Suprapubic skin (tissue), 4 donors: ENCODE measurements at regions not wholly inside any gene's neighbourhood (a gene's known extent, or its start where the extent isn't known, plus 50 kb on each side); places are given as distances from the start of the nearest gene placed in this dataset.
"Not testable (repeated sequence)": the region's sequence is repeated elsewhere in the genome, so short reads cannot be mapped to it uniquely, and the experiment has no call there.

Source experiments
- DNase-seq, 2 donors: peaks; one replicate each; pipeline ENCODE4 v3.0.0-alpha.2; 2019; ENCODE audit warnings: low spot score in 2 of 2
- H3K27ac ChIP-seq: fragments of 200-600 bp; sonication (generic); one replicate; pipeline ENCODE4 v1.5.1; 2019
- H3K27me3 ChIP-seq: fragments of 200-600 bp; sonication (generic); one replicate; pipeline ENCODE4 v1.5.1; 2019
- H3K36me3 ChIP-seq: fragments of 200-600 bp; sonication (generic); one replicate; pipeline ENCODE4 v1.5.1; 2019
- H3K4me1 ChIP-seq: fragments of 200-600 bp; sonication (generic); one replicate; pipeline ENCODE4 v1.5.1; 2019
- H3K4me3 ChIP-seq: fragments of 200-600 bp; sonication (generic); one replicate; pipeline ENCODE4 v1.5.1; 2019; ENCODE audit warnings: mild to moderate bottlenecking
- H3K9me3 ChIP-seq: fragments of 200-600 bp; sonication (generic); one replicate; pipeline ENCODE4 v1.5.1; 2019
- CTCF ChIP-seq, 2 donors: fragments of 200-600 bp in 1 of 2; fragments of 450-650 bp in 1 of 2; sonication (generic) in 1 of 2; IDR thresholded peaks; one replicate each; pipeline ENCODE4 v1.5.1; 2016 to 2019; ENCODE audit warnings: antibody characterized with exemption in 2 of 2, mild to moderate bottlenecking in 1 of 2, moderate library complexity in 1 of 2
- EP300 ChIP-seq: sonication (generic); formaldehyde crosslinking; IDR thresholded peaks from one replicate; pipeline ENCODE4 v1.6.1; 2017; ENCODE audit warnings: antibody characterized with exemption
- POLR2A ChIP-seq, 2 donors: fragments of 450-650 bp; IDR thresholded peaks; one replicate each; pipeline ENCODE4 v1.6.1; 2017; ENCODE audit warnings: antibody characterized with exemption in 2 of 2, mild to moderate bottlenecking in 2 of 2, moderate library complexity in 2 of 2
- POLR2AphosphoS5 ChIP-seq, 3 donors: sonication (generic); formaldehyde crosslinking; IDR thresholded peaks; one replicate each; pipeline ENCODE4 v1.6.1; 2017; ENCODE audit warnings: antibody characterized with exemption in 3 of 3
- WGBS: methylation state at CpG from one replicate; pipeline ENCODE4 v1.1.5; 2018; 5-methylcytosine and 5-hydroxymethylcytosine counted together

GRCh38 chr5:142522983-142523382 is 162.9 kb downstream of the FGF1 start:
- no peak overlapping the region for H3K27ac ChIP-seq
- H3K4me1 ChIP-seq = no peaks in the 10 kb centered on the region
- 88% methylated on average over 6 of the region's 6 CpGs for WGBS
- H3K36me3 ChIP-seq = no peaks in the 10 kb centered on the region
- H3K9me3 ChIP-seq = no peaks in the 10 kb centered on the region
- no peak overlapping the region for H3K4me3 ChIP-seq
- TF ChIP-seq EP300 = no peak
- DNase-seq = no peak
- no peaks in the 10 kb centered on the region for H3K27me3 ChIP-seq

GRCh38 chr5:142521706-142522105 is 164.2 kb downstream of the FGF1 start:
- TF ChIP-seq POLR2AphosphoS5 (IDR thresholded peaks at IDR 0.05) (no peak), CTCF (IDR thresholded peaks at IDR 0.05) (no peak), EP300 (no peak), POLR2A (IDR thresholded peaks at IDR 0.05) (no peak)
- Histone ChIP-seq H3K27me3 (no peaks in the 10 kb centered on the region), H3K4me1 (no peaks in the 10 kb centered on the region), H3K4me3 (no peak overlapping the region), H3K36me3 (no peaks in the 10 kb centered on the region), H3K9me3 (no peaks in the 10 kb centered on the region), H3K27ac (no peak overlapping the region)
- WGBS = 88% methylated on average over 7 of the region's 7 CpGs
- DNase-seq = no peak

GRCh38 chr5:142520885-142521284 is 165.0 kb downstream of the FGF1 start:
- H3K36me3 ChIP-seq = no peaks in the 10 kb centered on the region
- TF ChIP-seq POLR2AphosphoS5 (IDR thresholded peaks at IDR 0.05) (no peak), EP300 (no peak), CTCF (IDR thresholded peaks at IDR 0.05) (no peak), POLR2A (IDR thresholded peaks at IDR 0.05) (no peak)
- WGBS = 85% methylated on average over 2 of the region's 2 CpGs

GRCh38 chr5:142519913-142520312 is 166.0 kb downstream of the FGF1 start:
- H3K27me3 ChIP-seq, H3K4me3 ChIP-seq, H3K9me3 ChIP-seq, H3K27ac ChIP-seq, DNase-seq, H3K4me1 ChIP-seq, H3K36me3 ChIP-seq: not testable (repeated sequence)
- 96% methylated on average over 1 of the region's 1 CpG for WGBS

More at GRCh38 chr5:142520885-142521284, 165.0 kb downstream of the FGF1 start:
- Histone ChIP-seq H3K4me1 (no peaks in the 10 kb centered on the region), H3K4me3 (no peak overlapping the region), H3K27ac (no peak overlapping the region), H3K27me3 (no peaks in the 10 kb centered on the region), H3K9me3 (no peaks in the 10 kb centered on the region)
- DNase-seq = no peak

- TF ChIP-seq POLR2AphosphoS5 (IDR thresholded peaks at IDR 0.05) = no peak
- TF ChIP-seq CTCF (IDR thresholded peaks at IDR 0.05) = no peak
- TF ChIP-seq POLR2A (IDR thresholded peaks at IDR 0.05) = no peak
- TF ChIP-seq EP300 = no peak
- H3K4me3 ChIP-seq = no peak overlapping the region
- H3K27me3 ChIP-seq = no peaks in the 10 kb centered on the region
- no peaks in the 10 kb centered on the region for H3K4me1 ChIP-seq
- H3K9me3 ChIP-seq = no peaks in the 10 kb centered on the region
- DNase-seq = no peak
- H3K36me3 ChIP-seq = no peaks in the 10 kb centered on the region
- 85% methylated on average over 1 of the region's 1 CpG for WGBS
- no peak overlapping the region for H3K27ac ChIP-seq
These were observed 168.1 kb downstream of the FGF1 start for GRCh38 chr5:142517840-142518239.

- DNase-seq = no peak
- Histone ChIP-seq H3K4me3 (no peak overlapping the region), H3K27me3 (no peaks in the 10 kb centered on the region), H3K27ac (no peak overlapping the region), H3K9me3 (no peaks in the 10 kb centered on the region), H3K4me1 (peaks cover 5% of the 10 kb centered on the region), H3K36me3 (no peaks in the 10 kb centered on the region)
- TF ChIP-seq CTCF (IDR thresholded peaks at IDR 0.05) (no peak), POLR2A (IDR thresholded peaks at IDR 0.05) (no peak), EP300 (no peak), POLR2AphosphoS5 (IDR thresholded peaks at IDR 0.05) (no peak)
- WGBS = 99% methylated on average over 3 of the region's 3 CpGs
These were observed 169.2 kb downstream of the FGF1 start for GRCh38 chr5:142516732-142517131.
